Mesodermal cell (in vitro differentiated cells): ENCODE measurements at regions not wholly inside any gene's neighbourhood (a gene's known extent, or its start where the extent isn't known, plus 50 kb on each side); places are given as distances from the start of the nearest gene placed in this dataset.

ENCODE experiments used
- H3K27ac ChIP-seq: 2 replicates; pipeline ENCODE4 v1.7.0; 2013; ENCODE audit warnings: mild to moderate bottlenecking, low read depth, low read length, moderate library complexity; ENCODE audit not compliant: severe bottlenecking
- H3K36me3 ChIP-seq: 2 replicates; pipeline ENCODE4 v1.7.1; 2013; ENCODE audit warnings: mild to moderate bottlenecking, low read length, moderate library complexity; ENCODE audit not compliant: control insufficient read depth, insufficient read depth
- H3K4me1 ChIP-seq: one replicate; pipeline ENCODE4 v1.7.1; 2013; ENCODE audit warnings: mild to moderate bottlenecking, low read length; ENCODE audit not compliant: insufficient read depth, control insufficient read depth, poor library complexity, severe bottlenecking
- H3K4me3 ChIP-seq: 2 replicates; pipeline ENCODE4 v1.7.0; 2013; ENCODE audit warnings: low read length, control low read depth, mild to moderate bottlenecking; ENCODE audit not compliant: insufficient read depth, poor library complexity, severe bottlenecking; ENCODE audit errors: extremely low read depth
- H3K9me3 ChIP-seq: 2 replicates; pipeline ENCODE4 v1.7.1; 2013; ENCODE audit warnings: mild to moderate bottlenecking, low read length, moderate library complexity; ENCODE audit not compliant: control insufficient read depth
- WGBS, 2 experiments: methylation state at CpG; one replicate each; pipeline ENCODE4 v1.1.5; 2013; ENCODE audit warnings: missing lambda C conversion rate in 2 of 2; ENCODE audit not compliant: insufficient coverage in 2 of 2; 5-methylcytosine and 5-hydroxymethylcytosine counted together

DNA sequence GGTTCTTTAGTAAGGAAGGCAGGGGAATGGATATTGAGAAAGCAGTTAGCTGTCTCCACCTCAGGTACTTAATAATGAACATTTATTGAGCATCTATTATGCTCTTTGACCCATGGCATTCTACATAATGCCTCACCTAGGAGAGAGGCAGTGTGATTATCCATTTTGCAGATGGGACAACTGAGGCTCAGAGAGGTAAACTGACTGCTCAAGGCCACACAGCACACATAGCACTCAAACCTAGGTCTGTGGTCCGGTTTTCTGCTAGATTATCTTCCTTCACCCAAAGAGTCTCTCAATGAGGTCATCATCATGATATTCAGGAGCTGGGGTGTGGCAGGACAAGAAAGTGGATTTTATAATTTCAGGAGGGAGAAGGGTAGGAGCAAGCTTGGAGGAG lies 199.1 kb upstream of the LHX5 start:
- H3K4me1 ChIP-seq: no peaks in the 10 kb centered on the region
- no peaks in the 10 kb centered on the region for H3K9me3 ChIP-seq
- H3K4me3 ChIP-seq: no peak overlapping the region
- WGBS, 2 experiments: 67% methylated on average over 1 of the region's 1 CpG; no CpG with 5 or more reads in 1 of the 2 experiments
- no peaks in the 10 kb centered on the region for H3K36me3 ChIP-seq
- H3K27ac ChIP-seq: no peak overlapping the region

DNA sequence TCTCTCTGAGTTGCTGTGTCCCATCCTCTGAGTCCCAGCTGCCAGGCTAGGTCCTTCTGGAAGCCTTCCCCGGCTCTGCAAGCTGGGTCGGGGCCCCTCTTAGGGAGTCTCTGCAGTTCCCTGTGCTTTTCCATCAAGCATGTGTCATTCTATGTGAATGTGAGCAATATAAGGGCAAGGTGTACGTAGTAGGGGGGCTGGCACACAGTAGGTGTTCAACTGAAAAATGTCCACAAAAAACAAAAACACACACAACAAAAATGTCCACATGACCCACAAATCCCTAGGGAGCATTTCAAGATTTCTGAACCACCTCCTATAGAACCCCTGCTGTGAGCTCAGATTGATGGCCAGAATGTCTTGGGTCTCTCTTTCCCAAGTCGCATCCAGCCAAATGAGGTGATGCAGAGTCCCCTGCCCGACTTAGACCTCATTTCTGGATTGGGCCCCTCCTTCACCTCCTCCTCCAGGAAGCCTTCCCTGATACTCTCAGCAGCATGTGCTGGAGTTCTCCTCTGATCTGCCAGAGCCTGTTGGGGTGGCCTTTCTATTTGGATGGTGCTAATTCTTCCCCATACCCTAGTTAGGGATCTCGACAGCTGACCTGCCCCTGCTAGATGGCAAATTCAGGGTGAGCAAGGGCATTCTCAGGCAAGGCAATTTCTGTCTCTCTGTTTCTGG lies 196.1 kb upstream of the LHX5 start:
- 82 to 90% methylated on average over 2 to 5 of the region's 6 CpGs for WGBS, 2 experiments
- Histone ChIP-seq H3K9me3 (no peaks in the 10 kb centered on the region), H3K36me3 (no peaks in the 10 kb centered on the region), H3K4me1 (no peaks in the 10 kb centered on the region), H3K4me3 (no peak overlapping the region), H3K27ac (no peak overlapping the region)

DNA sequence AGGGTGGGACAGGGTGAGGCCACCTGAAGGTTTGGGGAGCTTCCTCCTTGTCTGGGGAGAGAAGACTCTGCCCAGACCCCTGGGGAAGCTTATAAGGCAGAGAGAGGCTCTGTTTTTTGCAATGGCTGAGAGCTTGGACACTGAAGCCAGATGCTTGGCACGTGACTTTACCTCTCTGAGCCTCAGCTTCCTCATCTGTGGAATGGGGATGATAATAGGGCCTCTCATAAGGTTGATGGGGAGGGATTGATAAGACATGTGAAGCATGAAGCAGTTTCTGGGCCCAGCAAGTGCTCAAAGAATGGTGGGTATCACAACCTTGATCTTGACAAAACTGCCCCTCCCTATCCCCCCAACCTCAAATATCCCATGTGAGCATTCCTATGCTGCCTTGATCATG lies 195.4 kb upstream of the LHX5 start:
- H3K9me3 ChIP-seq: no peaks in the 10 kb centered on the region
- H3K36me3 ChIP-seq: no peaks in the 10 kb centered on the region
- 100% methylated on average over 1 of the region's 1 CpG; no CpG with 5 or more reads in 1 of the 2 experiments for WGBS, 2 experiments
- no peaks in the 10 kb centered on the region for H3K4me1 ChIP-seq
- no peak overlapping the region for H3K4me3 ChIP-seq
- no peak overlapping the region for H3K27ac ChIP-seq

DNA sequence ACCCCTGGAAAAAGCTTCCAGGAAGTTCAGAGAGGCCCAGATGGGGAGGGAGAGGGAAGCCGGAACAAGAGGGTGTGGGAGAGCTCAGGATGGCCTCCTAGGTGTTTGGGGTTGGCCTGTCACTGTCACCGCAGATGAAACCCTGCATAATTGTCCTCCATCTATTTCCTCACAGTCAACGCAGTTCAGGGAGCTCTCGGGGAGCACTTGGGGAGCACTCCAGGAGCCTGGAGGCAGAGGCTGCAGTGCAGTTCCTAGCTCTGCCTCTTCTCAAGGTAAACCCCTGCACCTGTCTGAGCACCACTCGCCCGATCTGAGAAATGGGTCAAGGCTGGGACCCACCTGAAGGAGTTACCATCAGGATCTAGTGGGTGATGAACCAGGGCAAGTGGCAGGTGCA lies 194.6 kb upstream of the LHX5 start:
- Histone ChIP-seq H3K4me3 (no peak overlapping the region), H3K4me1 (no peaks in the 10 kb centered on the region), H3K27ac (no peak overlapping the region), H3K36me3 (no peaks in the 10 kb centered on the region), H3K9me3 (no peaks in the 10 kb centered on the region)
- WGBS, 2 experiments: 90 to 96% methylated on average over 5 to 6 of the region's 6 CpGs

GRCh38 chr12:113665457-113665856 lies 193.8 kb upstream of the LHX5 start:
- Histone ChIP-seq H3K36me3 (no peaks in the 10 kb centered on the region), H3K4me3 (no peak overlapping the region), H3K4me1 (no peaks in the 10 kb centered on the region), H3K9me3 (no peaks in the 10 kb centered on the region), H3K27ac (no peak overlapping the region)
- 81 to 84% methylated on average over 3 to 4 of the region's 4 CpGs for WGBS, 2 experiments

DNA sequence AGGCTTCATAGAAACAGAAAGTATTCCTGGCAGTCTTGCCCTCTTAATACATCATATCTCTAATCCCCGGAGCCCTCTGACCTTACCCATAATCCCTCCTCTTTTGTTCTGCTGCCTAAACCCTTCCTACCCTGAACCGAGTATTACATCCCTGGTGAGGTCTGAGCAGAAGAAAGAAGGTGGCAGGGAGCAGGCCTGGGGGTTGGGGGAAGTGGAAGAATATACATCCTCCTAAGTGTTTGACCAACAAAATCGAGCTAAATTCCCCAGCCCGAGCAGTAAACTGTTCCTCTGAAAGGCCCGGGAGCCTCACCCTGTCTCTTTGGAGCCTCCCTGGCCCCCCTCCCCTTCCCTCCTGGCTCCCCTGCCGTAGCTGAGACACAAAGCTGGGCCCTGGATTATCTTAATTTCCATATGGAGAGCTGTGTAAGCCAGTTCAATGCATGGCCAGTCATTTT lies 192.6 kb upstream of the LHX5 start:
- H3K9me3 ChIP-seq: no peaks in the 10 kb centered on the region
- H3K27ac ChIP-seq: no peak overlapping the region
- no peaks in the 10 kb centered on the region for H3K4me1 ChIP-seq
- H3K4me3 ChIP-seq: no peak overlapping the region
- H3K36me3 ChIP-seq: no peaks in the 10 kb centered on the region
- WGBS, 2 experiments: 20% methylated on average over 2 of the region's 6 CpGs; no CpG with 5 or more reads in 1 of the 2 experiments

GRCh38 chr12:113663396-113663795 lies 191.7 kb upstream of the LHX5 start:
- H3K9me3 ChIP-seq: no peaks in the 10 kb centered on the region
- H3K4me3 ChIP-seq: no peak overlapping the region
- WGBS, 2 experiments: 83 to 98% methylated on average over 5 to 8 of the region's 10 CpGs
- H3K36me3 ChIP-seq: no peaks in the 10 kb centered on the region
- no peak overlapping the region for H3K27ac ChIP-seq
- H3K4me1 ChIP-seq: no peaks in the 10 kb centered on the region

DNA sequence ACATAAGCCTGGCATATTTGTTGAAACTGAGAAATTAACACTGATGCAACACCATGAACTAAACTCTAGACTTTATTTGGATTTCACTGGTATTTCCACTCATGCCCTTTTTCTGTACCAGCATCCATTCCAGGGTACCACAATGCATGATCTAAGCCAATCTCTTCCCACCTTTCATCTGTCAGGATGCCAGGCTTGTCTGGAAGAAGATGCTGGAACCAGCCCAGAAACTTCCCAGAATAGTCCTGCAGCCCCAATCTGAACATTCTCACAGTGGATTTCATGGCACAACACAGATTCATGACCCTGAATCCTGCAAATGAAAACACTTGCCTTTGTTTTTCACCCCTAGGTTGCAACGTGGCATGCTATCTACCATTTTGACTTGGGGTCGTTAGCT lies 189.3 kb upstream of the LHX5 start:
- 40 to 86% methylated on average over 1 to 2 of the region's 2 CpGs for WGBS, 2 experiments
- H3K27ac ChIP-seq: no peak overlapping the region
- H3K9me3 ChIP-seq: peaks cover 6% of the 10 kb centered on the region
- no peak overlapping the region for H3K4me3 ChIP-seq
- H3K36me3 ChIP-seq: no peaks in the 10 kb centered on the region
- no peaks in the 10 kb centered on the region for H3K4me1 ChIP-seq

DNA sequence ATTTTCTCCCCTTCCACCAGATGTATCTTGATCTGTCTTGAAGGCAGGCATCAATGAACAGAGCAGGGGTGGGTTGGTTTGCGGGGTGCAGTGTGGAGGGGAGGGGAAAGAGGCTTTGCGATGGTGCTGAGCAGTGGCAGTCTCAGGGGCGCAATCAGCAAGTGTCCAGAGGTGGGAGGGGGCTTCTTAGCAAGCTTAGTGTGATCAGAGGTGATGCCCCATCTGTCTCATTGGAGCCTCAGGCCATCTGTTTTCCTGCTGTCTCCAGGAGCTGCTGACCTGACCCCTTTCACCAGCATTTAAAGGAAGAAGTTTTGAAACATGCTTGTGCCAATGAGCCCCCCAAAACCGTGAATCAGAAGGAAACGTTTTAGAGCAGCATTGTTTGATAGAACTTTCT lies 187.7 kb upstream of the LHX5 start:
- no peak overlapping the region for H3K4me3 ChIP-seq
- H3K36me3 ChIP-seq: no peaks in the 10 kb centered on the region
- no peak overlapping the region for H3K27ac ChIP-seq
- WGBS, 2 experiments: 82 to 90% methylated on average over 5 of the region's 5 CpGs
- H3K9me3 ChIP-seq: peaks cover 6% of the 10 kb centered on the region
- H3K4me1 ChIP-seq: no peaks in the 10 kb centered on the region

- H3K4me1 ChIP-seq: no peaks in the 10 kb centered on the region
- peaks cover 6% of the 10 kb centered on the region for H3K9me3 ChIP-seq
- no peaks in the 10 kb centered on the region for H3K36me3 ChIP-seq
- H3K27ac ChIP-seq: no peak overlapping the region
- 88 to 93% methylated on average over 2 to 4 of the region's 6 CpGs for WGBS, 2 experiments
- H3K4me3 ChIP-seq: no peak overlapping the region
Measured at GRCh38 chr12:113659015-113659414, 187.3 kb upstream of the LHX5 start.

GRCh38 chr12:113658006-113658655 lies 186.5 kb upstream of the LHX5 start:
- H3K9me3 ChIP-seq: peaks cover 6% of the 10 kb centered on the region
- H3K4me1 ChIP-seq: no peaks in the 10 kb centered on the region
- no peak overlapping the region for H3K27ac ChIP-seq
- H3K4me3 ChIP-seq: no peak overlapping the region
- WGBS, 2 experiments: 100% methylated on average over 1 of the region's 1 CpG
- H3K36me3 ChIP-seq: no peaks in the 10 kb centered on the region
